SK-N-SH treated with all-trans-retinoic acid at 6 μM for 48 hours (cell line): ENCODE measurements at regions not wholly inside any gene's neighbourhood (a gene's known extent, or its start where the extent isn't known, plus 50 kb on each side); places are given as distances from the start of the nearest gene placed in this dataset.

Source experiments
- ATAC-seq: fragments of 200-7000 bp; cut with Tn5 transposase; 3 replicates; pipeline ENCODE4 v1.9.1; 2020; ENCODE audit warnings: mild to moderate bottlenecking, moderate library complexity
- ARNTL ChIP-seq: fragments of 450-650 bp; formaldehyde crosslinking; IDR thresholded peaks from 2 replicates; pipeline ENCODE4 v1.5.0; 2020; ENCODE audit warnings: low read depth, mild to moderate bottlenecking, moderate library complexity, borderline replicate concordance
- BACH2 ChIP-seq: fragments of 250-450 bp; sonication (Bioruptor Pico); IDR thresholded peaks from 2 replicates; pipeline ENCODE4 v1.9.0; 2021; ENCODE audit warnings: mild to moderate bottlenecking, borderline replicate concordance
- CREB5 ChIP-seq: fragments of 250-450 bp; sonication (Bioruptor Pico); IDR thresholded peaks from 2 replicates; pipeline ENCODE4 v1.5.1; 2020; ENCODE audit warnings: low read depth, mild to moderate bottlenecking, moderate library complexity
- CSDC2 ChIP-seq: fragments of 250-450 bp; sonication (Bioruptor Pico); IDR thresholded peaks from 2 replicates; pipeline ENCODE4 v1.5.0; 2020; ENCODE audit warnings: mild to moderate bottlenecking, moderate library complexity
- CSRNP3 ChIP-seq: fragments of 250-450 bp; sonication (Bioruptor Pico); IDR thresholded peaks from 2 replicates; pipeline ENCODE4 v1.5.1; 2021; ENCODE audit warnings: mild to moderate bottlenecking, moderate library complexity
- ESRRG ChIP-seq: fragments of 250-450 bp; sonication (Bioruptor Pico); IDR thresholded peaks from 2 replicates; pipeline ENCODE4 v1.6.1; 2021; ENCODE audit warnings: mild to moderate bottlenecking
- GLIS3 ChIP-seq: fragments of 250-450 bp; sonication (Bioruptor Pico); IDR thresholded peaks from 2 replicates; pipeline ENCODE4 v1.5.0; 2020; ENCODE audit warnings: mild to moderate bottlenecking, moderate library complexity
- ISL1 ChIP-seq: fragments of 250-450 bp; sonication (Bioruptor Pico); IDR thresholded peaks from 2 replicates; pipeline ENCODE4 v2.1.2; 2022; ENCODE audit warnings: mild to moderate bottlenecking, moderate library complexity
- OSR1 ChIP-seq: fragments of 250-450 bp; sonication (Bioruptor Pico); IDR thresholded peaks from 2 replicates; pipeline ENCODE4 v1.8.0; 2022; ENCODE audit warnings: moderate library complexity, mild to moderate bottlenecking, inconsistent platforms
- PATZ1 ChIP-seq: fragments of 250-450 bp; sonication (Bioruptor Pico); IDR thresholded peaks from 2 replicates; pipeline ENCODE4 v1.8.0; 2020; ENCODE audit warnings: mild to moderate bottlenecking, moderate library complexity, borderline replicate concordance
- POU6F1 ChIP-seq: fragments of 250-450 bp; sonication (Bioruptor Pico); IDR thresholded peaks from 2 replicates; pipeline ENCODE4 v1.8.0; 2021; ENCODE audit warnings: low read depth, mild to moderate bottlenecking, moderate library complexity, borderline replicate concordance
- PPARA ChIP-seq: fragments of 250-450 bp; sonication (Bioruptor Pico); IDR thresholded peaks from 2 replicates; pipeline ENCODE4 v1.5.0; 2020; ENCODE audit warnings: mild to moderate bottlenecking, borderline replicate concordance
- RARB ChIP-seq: fragments of 250-450 bp; sonication (Bioruptor Pico); IDR thresholded peaks from 2 replicates; pipeline ENCODE4 v1.8.0; 2021; ENCODE audit warnings: mild to moderate bottlenecking, moderate library complexity
- SNAI2 ChIP-seq: fragments of 250-450 bp; sonication (Bioruptor Pico); IDR thresholded peaks from 2 replicates; pipeline ENCODE4 v1.5.0; 2020; ENCODE audit warnings: mild to moderate bottlenecking, moderate library complexity
- TCF4 ChIP-seq: fragments of 250-450 bp; sonication (Bioruptor Pico); IDR thresholded peaks from 2 replicates; pipeline ENCODE4 v1.8.0; 2021; ENCODE audit warnings: mild to moderate bottlenecking, moderate library complexity, borderline replicate concordance
- TOX ChIP-seq: fragments of 250-450 bp; sonication (Bioruptor Pico); IDR thresholded peaks from 2 replicates; pipeline ENCODE4 v1.8.0; 2021; ENCODE audit warnings: mild to moderate bottlenecking, moderate library complexity, borderline replicate concordance
- ZC3H10 ChIP-seq: fragments of 250-450 bp; sonication (Bioruptor Pico); IDR thresholded peaks from 2 replicates; pipeline ENCODE4 v1.5.1; 2021; ENCODE audit warnings: mild to moderate bottlenecking, moderate library complexity
- ZFP3 ChIP-seq: fragments of 250-450 bp; sonication (Bioruptor Pico); IDR thresholded peaks from 2 replicates; pipeline ENCODE4 v1.5.0; 2020; ENCODE audit warnings: mild to moderate bottlenecking, moderate library complexity
- ZFP30 ChIP-seq: fragments of 450-650 bp; formaldehyde crosslinking; IDR thresholded peaks from 2 replicates; pipeline ENCODE4 v1.5.0; 2022; ENCODE audit warnings: mild to moderate bottlenecking, moderate library complexity
- ZNF565 ChIP-seq: fragments of 450-650 bp; formaldehyde crosslinking; conservative IDR thresholded peaks from 2 replicates; pipeline ENCODE4 v1.5.0; 2020; ENCODE audit warnings: low read depth, mild to moderate bottlenecking, moderate library complexity
- ZNF70 ChIP-seq: fragments of 450-650 bp; formaldehyde crosslinking; IDR thresholded peaks from 2 replicates; pipeline ENCODE4 v1.5.0; 2020; ENCODE audit warnings: mild to moderate bottlenecking, moderate library complexity
- ZNF8 ChIP-seq: fragments of 450-650 bp; formaldehyde crosslinking; IDR thresholded peaks from 2 replicates; pipeline ENCODE4 v1.5.0; 2020; ENCODE audit warnings: mild to moderate bottlenecking, moderate library complexity

- TF ChIP-seq CREB5 (no peak), ISL1 (no peak), ARNTL (no peak), TCF4 (no peak), ZFP3 (no peak), ZFP30 (no peak), OSR1 (CRISPR knock-in tag) (no peak), ZNF565 (CRISPR knock-in tag) (no peak), GLIS3 (CRISPR knock-in tag) (no peak), CSRNP3 (CRISPR knock-in tag) (no peak), SNAI2 (CRISPR knock-in tag) (no peak), ZNF70 (CRISPR knock-in tag) (no peak), TOX (CRISPR knock-in tag) (no peak), POU6F1 (CRISPR knock-in tag) (no peak), PATZ1 (CRISPR knock-in tag) (no peak), ESRRG (no peak), PPARA (CRISPR knock-in tag) (no peak), BACH2 (no peak), RARB (CRISPR knock-in tag) (no peak)
- no peak for ATAC-seq
These were observed 178.7 kb upstream of the FAM98A start for GRCh38 chr2:33777786-33778185.

GRCh38 chr2:33775306-33775705, 176.2 kb upstream of the FAM98A start:
- no peak for TF ChIP-seq ZC3H10
- no peak for ATAC-seq

GRCh38 chr2:33770023-33770422, 170.9 kb upstream of the FAM98A start:
- TF ChIP-seq ZNF565 (CRISPR knock-in tag): no peak
- TF ChIP-seq BACH2: no peak
- no peak for TF ChIP-seq TOX (CRISPR knock-in tag)
- no peak for TF ChIP-seq OSR1 (CRISPR knock-in tag)
- ATAC-seq: no peak

- ATAC-seq: no peak
- TF ChIP-seq CREB5: no peak
- no peak for TF ChIP-seq ESRRG
- TF ChIP-seq BACH2: no peak
- TF ChIP-seq TOX (CRISPR knock-in tag): no peak
- TF ChIP-seq SNAI2 (CRISPR knock-in tag): no peak
- no peak for TF ChIP-seq CSDC2 (CRISPR knock-in tag)
- TF ChIP-seq ARNTL: no peak
- TF ChIP-seq ZNF70 (CRISPR knock-in tag): no peak
- no peak for TF ChIP-seq RARB (CRISPR knock-in tag)
- no peak for TF ChIP-seq ZNF565 (CRISPR knock-in tag)
- TF ChIP-seq OSR1 (CRISPR knock-in tag): no peak
- no peak for TF ChIP-seq ZC3H10
- no peak for TF ChIP-seq GLIS3 (CRISPR knock-in tag)
- no peak for TF ChIP-seq ISL1
- TF ChIP-seq PPARA (CRISPR knock-in tag): no peak
- TF ChIP-seq ZNF8: no peak
These were observed 167.1 kb upstream of the FAM98A start for GRCh38 chr2:33766175-33766574.
